Colonic mucosa (tissue), 4 donors: ENCODE measurements at regions not wholly inside any gene's neighbourhood (a gene's known extent, or its start where the extent isn't known, plus 50 kb on each side); places are given as distances from the start of the nearest gene placed in this dataset.
"Not testable (repeated sequence)": the region's sequence is repeated elsewhere in the genome, so short reads cannot be mapped to it uniquely, and the experiment has no call there.

ENCODE experiments used
- DNase-seq: peaks from one replicate; pipeline ENCODE4 v3.0.0-alpha.2; 2020
- H3K27ac ChIP-seq: fragments of 200-600 bp; one replicate; pipeline ENCODE4 v1.8.0; 2021
- H3K27me3 ChIP-seq: fragments of 200-600 bp; one replicate; pipeline ENCODE4 v1.8.0; 2021
- H3K36me3 ChIP-seq: fragments of 200-600 bp; one replicate; pipeline ENCODE4 v1.8.0; 2021
- H3K4me1 ChIP-seq: fragments of 200-600 bp; one replicate; pipeline ENCODE4 v1.8.0; 2021; ENCODE audit warnings: mild to moderate bottlenecking
- H3K4me3 ChIP-seq: fragments of 200-600 bp; one replicate; pipeline ENCODE4 v1.8.0; 2021
- H3K9ac ChIP-seq, 2 donors: one replicate each; pipeline ENCODE4 v1.7.0; 2013; ENCODE audit warnings: control low read depth in 2 of 2, low read depth in 2 of 2, low read length in 2 of 2
- H3K9me3 ChIP-seq: fragments of 200-600 bp; one replicate; pipeline ENCODE4 v1.8.0; 2021
- intact Hi-C: fragments of 100-400 bp; cut with DNase I; formaldehyde crosslinking; loops from one replicate; pipeline ENCODE4 v1.14.1; 2022
- TF ChIP-seq, protein P1 (sequence below): fragments of 200-600 bp; IDR thresholded peaks from one replicate; pipeline ENCODE4 v1.8.0; 2022; ENCODE audit warnings: antibody characterized with exemption, mild to moderate bottlenecking
- donor health status: healthy.
- donor health status: DM: no; HTN: no; CAD: no.
- donor health status: DM: no; HTN: no; CAD: no.

DNA sequence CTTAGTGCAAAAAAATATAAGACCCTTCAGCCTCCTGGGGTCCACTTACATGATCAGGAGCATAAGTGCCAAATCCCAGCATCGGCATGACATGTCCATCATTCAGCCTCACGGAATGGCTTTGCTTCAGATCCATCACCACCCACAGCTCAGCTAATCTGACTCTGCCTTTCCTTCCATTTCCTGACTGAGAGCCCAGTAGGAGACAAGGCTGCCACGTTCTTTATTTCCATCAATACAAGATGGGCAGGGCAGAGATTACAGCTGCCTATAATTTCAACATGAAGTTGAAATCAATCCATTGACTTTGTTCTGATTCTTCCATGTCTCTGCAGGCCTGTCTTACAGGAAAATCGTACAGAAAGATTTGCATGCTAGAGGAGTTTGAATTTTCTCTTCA lies 76.4 kb upstream of the UCN3 start:
- no peaks in the 10 kb centered on the region for H3K4me1 ChIP-seq
- no peak for DNase-seq
- no peaks in the 10 kb centered on the region for H3K27me3 ChIP-seq
- intact Hi-C loops: loop anchor here (5.0 to 10.0 kb wide), 3 partner anchors 96 to 271 kb away; partner anchors contain the start of gene AKR1C3
- TF ChIP-seq, protein P1, sequence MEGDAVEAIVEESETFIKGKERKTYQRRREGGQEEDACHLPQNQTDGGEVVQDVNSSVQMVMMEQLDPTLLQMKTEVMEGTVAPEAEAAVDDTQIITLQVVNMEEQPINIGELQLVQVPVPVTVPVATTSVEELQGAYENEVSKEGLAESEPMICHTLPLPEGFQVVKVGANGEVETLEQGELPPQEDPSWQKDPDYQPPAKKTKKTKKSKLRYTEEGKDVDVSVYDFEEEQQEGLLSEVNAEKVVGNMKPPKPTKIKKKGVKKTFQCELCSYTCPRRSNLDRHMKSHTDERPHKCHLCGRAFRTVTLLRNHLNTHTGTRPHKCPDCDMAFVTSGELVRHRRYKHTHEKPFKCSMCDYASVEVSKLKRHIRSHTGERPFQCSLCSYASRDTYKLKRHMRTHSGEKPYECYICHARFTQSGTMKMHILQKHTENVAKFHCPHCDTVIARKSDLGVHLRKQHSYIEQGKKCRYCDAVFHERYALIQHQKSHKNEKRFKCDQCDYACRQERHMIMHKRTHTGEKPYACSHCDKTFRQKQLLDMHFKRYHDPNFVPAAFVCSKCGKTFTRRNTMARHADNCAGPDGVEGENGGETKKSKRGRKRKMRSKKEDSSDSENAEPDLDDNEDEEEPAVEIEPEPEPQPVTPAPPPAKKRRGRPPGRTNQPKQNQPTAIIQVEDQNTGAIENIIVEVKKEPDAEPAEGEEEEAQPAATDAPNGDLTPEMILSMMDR: no peak
- no peak overlapping the region for H3K27ac ChIP-seq
- H3K4me3 ChIP-seq: no peak overlapping the region
- no peaks in the 10 kb centered on the region for H3K9me3 ChIP-seq
- H3K36me3 ChIP-seq: no peaks in the 10 kb centered on the region
- no peak overlapping the region for H3K9ac ChIP-seq

DNA sequence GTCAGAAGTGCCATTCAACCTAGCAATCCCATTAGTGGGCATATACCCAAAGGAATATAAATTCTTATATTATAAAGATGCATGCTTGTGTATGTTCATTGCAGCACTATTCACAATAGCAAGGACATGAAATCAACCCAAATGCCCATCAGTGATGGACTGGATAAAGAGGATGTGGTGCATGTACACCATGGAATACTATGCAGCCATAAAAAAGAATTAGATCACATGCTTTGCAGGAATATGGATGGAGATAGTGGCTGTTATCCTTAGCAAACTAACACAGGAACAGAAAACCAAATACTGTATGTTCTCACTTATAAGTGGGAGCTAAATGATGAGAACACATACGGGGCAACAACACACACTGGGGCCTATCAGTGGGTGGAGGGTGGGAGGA lies 75.5 kb upstream of the UCN3 start:
- H3K4me1 ChIP-seq, H3K9me3 ChIP-seq, H3K27me3 ChIP-seq, H3K27ac ChIP-seq, H3K9ac ChIP-seq, DNase-seq, H3K4me3 ChIP-seq, H3K36me3 ChIP-seq: not testable (repeated sequence)
- intact Hi-C loops: loop anchor here (5.0 to 10.0 kb wide), 3 partner anchors 96 to 272 kb away; partner anchors contain the start of gene AKR1C3

DNA sequence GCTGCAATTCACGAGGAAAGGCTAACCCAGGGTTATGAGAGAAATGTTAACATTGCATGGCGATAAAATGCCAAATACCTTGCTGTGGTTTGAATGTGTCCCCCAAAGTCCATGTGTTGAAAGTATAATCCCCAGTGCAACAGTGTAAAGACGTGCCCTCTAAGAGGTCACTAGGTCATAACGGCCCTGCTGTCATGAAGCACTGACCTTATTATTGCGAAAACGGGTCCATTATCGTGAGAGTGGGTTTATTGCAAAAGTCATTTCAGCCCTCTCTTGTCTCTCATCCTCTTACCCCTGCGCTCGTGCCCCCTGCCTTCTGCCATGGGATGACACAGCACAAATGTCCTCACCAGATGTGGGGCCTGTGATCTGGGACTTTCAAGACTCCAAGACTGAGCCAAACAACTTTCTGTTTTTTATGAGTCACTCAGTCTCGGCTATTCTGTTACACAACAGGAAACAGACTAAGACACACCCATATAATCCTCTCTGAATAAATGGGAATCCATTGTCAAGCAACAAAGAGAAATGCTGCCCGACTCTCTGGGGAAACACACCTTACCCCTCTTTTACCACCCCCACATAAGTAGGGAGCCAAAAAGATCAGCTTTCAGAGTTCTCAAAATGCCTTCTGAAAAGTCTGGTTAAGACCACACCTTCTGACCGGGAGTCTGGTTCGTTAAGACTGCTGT lies 73.1 kb upstream of the UCN3 start:
- peak; percentile 64 for DNase-seq
- no peaks in the 10 kb centered on the region for H3K9me3 ChIP-seq
- H3K36me3 ChIP-seq: no peaks in the 10 kb centered on the region
- H3K27ac ChIP-seq: peak overlapping the region; percentile 74
- H3K4me1 ChIP-seq: no peaks in the 10 kb centered on the region
- TF ChIP-seq, protein P1: no peak
- H3K4me3 ChIP-seq: no peak overlapping the region
- no peaks in the 10 kb centered on the region for H3K27me3 ChIP-seq
- intact Hi-C loops: no loop called here
- H3K9ac ChIP-seq: no peak overlapping the region

DNA sequence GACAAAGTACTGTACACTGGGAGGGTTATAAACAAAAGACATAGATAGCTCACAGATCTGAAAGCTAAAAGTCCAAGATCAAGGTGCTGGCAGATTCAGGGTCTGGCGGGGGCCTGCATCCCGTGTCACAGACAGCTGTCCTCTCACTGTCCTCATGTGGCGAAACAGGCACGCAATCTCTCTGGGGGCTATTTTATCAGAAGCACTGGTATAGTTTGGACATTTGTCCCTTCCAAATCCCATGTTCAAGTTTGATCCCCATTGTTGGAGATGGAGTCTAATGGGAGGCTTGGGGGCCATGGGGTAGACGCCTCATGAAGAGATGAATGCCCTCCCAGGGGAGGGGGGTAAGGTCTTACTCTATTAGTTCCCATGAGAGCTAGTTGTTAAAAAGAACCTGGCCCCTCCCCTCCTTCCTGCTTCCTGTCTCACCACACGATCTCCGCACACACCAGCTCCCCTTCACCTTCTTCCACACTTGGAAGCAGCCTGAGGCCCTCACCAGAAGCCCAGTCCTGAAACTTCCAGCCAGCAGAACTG lies 72.5 kb upstream of the UCN3 start:
- H3K4me3 ChIP-seq: no peak overlapping the region
- peak overlapping the region; percentile 74 for H3K27ac ChIP-seq
- TF ChIP-seq, protein P1: no peak
- intact Hi-C loops: no loop called here
- no peaks in the 10 kb centered on the region for H3K9me3 ChIP-seq
- DNase-seq: peak; percentile 25
- no peaks in the 10 kb centered on the region for H3K27me3 ChIP-seq
- no peaks in the 10 kb centered on the region for H3K36me3 ChIP-seq
- H3K4me1 ChIP-seq: no peaks in the 10 kb centered on the region
- no peak overlapping the region for H3K9ac ChIP-seq

DNA sequence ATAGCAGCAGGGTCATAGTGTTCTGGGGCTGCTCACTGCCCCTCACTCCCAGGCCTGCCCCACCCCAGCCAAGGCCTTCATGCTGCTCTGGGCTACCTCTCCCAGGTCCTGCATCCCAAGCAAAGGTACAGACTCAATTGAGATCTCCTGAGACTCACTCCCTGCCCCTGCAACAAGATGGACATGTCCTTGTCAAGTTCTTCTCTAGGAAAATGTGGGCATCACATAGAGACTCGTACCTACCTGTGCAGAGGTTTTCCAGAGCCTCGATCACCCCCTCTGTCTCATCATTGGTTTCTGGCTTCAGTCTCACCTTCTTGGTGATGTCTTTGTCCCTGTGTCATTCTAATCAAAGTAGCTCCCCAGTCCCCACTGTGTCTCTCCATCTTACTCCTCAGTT lies 71.8 kb upstream of the UCN3 start:
- H3K27me3 ChIP-seq, H3K9ac ChIP-seq, H3K4me1 ChIP-seq, H3K27ac ChIP-seq, intact Hi-C loops, H3K4me3 ChIP-seq, DNase-seq, H3K9me3 ChIP-seq, H3K36me3 ChIP-seq: not testable (repeated sequence)

DNA sequence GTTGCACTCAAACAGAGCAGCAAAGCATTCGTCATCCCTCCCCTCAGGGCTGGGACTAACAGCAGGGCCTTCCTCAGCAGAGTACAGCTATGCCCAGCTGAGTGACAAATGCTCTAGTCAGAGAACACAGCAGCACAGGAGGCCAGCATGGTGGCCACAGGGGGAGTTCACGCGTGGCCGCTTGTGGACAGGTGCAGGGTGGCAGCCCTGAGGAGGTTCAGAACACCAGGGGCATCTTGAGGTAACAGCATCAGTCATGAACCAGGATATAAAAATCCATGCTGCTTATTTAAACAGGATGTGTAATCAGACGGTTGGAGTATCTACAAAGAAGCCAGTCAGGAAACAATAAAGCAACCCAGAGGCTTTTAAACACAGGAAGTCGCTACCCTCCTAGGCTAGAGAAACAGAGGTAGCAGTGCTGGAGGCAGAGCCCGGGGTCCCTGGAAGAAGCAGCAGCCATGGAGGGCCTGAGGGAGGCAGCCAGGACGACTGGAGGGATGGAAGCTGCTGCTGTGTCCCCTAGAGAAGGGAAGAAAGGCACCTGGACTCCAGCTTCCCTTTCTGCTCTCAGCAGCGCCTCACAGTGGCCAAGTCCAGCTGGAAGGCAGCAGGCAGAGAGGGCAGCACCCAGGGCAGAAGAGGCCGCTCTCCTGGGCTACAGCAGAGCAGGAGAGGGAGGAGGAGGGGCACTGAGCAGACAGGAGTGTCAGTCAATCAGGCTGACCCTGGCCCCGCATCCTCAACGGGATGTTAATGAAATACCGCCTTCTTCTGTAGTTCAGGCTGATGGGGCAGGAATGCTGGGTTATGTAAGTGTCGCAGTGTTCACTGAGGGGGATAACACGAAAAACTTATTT lies 70.8 kb upstream of the UCN3 start:
- H3K9ac ChIP-seq: no peak overlapping the region
- H3K27ac ChIP-seq: peak overlapping the region; percentile 8
- peak; percentile 87 for DNase-seq
- H3K4me1 ChIP-seq: no peaks in the 10 kb centered on the region
- no peaks in the 10 kb centered on the region for H3K9me3 ChIP-seq
- TF ChIP-seq, protein P1: peak; percentile 55
- H3K4me3 ChIP-seq: no peak overlapping the region
- intact Hi-C loops: no loop called here
- H3K36me3 ChIP-seq: no peaks in the 10 kb centered on the region
- H3K27me3 ChIP-seq: no peaks in the 10 kb centered on the region
